Fibroblast of the conjunctiva (primary cell): ENCODE measurements at regions not wholly inside any gene's neighbourhood (a gene's known extent, or its start where the extent isn't known, plus 50 kb on each side); places are given as distances from the start of the nearest gene placed in this dataset.
"Not testable (repeated sequence)": the region's sequence is repeated elsewhere in the genome, so short reads cannot be mapped to it uniquely, and the experiment has no call there.

ENCODE experiments used
- DNase-seq: peaks from one replicate; pipeline ENCODE4 v3.0.0-alpha.2; 2010; ENCODE audit warnings: low read depth

DNA sequence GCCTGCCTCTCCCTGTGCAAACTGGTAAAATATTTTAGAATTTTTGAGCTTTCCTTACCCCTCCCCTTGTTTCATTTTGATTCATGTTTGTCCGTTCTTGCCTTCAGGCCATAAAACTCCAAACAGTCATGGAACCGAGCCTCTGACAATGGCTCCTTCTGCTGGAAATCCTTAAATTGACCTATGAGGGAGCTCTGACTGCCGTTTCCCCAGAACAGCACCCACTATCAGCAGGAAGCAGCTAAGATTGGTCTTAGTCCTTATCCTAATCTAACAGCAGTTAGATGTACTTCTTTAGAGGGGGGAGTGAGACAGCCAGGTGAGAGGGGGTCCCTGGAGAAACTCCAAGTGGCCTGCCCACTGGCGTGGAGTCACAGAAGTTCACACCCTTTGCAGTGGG, 106.7 kb downstream of the FAM174A start:
- no peak for DNase-seq

- DNase-seq, result no peak
Observed at GRCh38 chr5:100643473-100643872, 108.3 kb downstream of the FAM174A start.

- DNase-seq, result no peak
Observed at GRCh38 chr5:100644185-100644584, 109.0 kb downstream of the FAM174A start.

GRCh38 chr5:100644776-100645175, 109.6 kb downstream of the FAM174A start:
- no peak for DNase-seq

GRCh38 chr5:100646011-100646410, 110.8 kb downstream of the FAM174A start:
- DNase-seq, result no peak

DNA sequence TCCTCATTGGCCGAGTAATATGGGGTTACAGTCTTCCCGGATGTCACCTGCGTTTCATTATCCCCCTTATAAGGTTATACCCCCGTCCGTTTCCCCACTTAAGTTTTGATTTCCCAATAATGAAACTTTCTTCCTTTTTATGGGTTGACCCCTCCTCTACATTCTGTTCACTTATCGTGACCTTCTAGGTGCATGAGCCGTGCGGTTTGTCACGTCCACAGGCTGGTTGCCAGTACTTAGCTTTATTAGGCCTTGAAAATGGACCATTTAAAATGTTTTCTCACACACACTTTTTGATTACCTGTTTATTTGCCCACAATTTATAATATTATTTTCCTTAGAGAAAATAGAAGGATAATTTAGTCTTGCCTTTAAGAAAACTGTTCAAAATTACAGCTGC, 111.5 kb downstream of the FAM174A start:
- no peak for DNase-seq

DNA sequence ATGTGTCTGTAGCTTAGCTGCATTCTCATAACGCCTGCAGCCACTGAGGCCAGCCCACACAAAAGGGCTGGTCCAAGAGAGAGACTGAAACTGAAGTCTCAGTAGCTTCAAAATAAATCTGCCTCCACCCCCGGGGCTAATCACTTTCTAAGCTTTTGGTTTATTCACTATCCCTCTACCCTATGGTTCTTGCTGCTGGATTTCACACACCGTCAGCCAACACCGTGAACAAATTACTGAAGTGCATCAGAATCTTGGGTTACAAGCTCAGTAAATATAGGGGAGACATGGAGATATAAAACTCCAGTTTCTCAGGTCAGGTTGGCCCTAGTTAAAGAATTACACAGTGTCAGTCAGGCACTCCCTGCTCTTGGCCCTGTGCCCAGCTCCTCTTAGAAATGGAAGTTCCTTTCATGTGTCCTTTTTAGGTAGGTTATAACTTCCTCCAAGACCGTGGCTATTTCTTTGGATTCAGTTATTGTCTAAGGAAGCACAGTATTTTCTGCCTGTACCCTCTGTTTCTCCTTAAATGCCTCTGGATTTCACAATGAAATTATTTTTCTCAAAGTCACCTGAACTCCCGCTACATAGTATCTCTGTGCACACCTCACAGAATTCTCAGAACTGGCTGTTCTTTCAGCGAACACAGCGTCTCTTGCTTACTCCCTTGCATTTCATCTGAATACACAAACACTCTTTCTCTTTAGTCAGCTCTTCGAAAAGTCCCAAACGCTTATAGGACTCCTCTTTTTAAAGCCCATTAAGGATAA, 112.5 kb downstream of the FAM174A start:
- DNase-seq, result no peak

DNA sequence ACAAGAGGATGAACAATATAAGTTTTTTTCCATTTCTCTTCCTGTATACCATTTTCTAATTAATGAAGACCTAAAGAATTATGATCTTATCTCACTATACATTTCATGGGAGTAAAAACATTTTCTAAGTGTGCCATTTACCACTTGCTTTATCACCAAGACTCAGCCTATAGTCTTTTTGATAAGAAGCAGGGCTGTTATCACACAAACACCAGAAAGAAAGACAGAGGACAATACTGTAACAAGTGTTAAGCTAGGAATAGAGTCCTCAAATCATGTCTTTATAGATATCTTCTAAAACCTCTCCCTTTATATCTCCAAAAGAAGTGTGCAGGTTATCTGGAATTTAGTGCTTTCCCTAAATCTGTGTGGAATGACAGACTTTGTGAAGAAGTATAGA, 119.7 kb downstream of the FAM174A start:
- DNase-seq, result no peak

DNA sequence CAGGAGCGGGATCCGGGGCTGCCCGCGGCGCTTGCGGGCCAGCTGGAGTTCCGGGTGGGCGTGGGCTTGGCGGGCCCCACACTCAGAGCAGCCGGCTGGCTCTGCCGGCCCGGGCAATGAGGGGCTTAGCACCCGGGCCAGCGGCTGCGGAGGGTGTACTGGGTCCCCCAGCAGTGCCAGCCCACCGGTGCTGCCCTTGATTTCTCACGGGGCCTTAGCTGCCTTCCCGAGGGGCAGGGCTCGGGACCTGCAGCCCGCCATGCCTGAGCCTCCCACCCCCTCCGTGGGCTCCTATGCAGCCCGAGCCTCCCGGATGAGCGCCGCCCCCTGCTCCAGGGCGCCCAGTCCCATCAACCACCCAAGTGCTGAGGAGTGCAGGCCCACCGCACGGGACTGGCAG, 121.6 kb downstream of the FAM174A start:
- not testable (repeated sequence) for DNase-seq

GRCh38 chr5:100659080-100659795, 124.1 kb downstream of the FAM174A start:
- DNase-seq, result no peak

DNA sequence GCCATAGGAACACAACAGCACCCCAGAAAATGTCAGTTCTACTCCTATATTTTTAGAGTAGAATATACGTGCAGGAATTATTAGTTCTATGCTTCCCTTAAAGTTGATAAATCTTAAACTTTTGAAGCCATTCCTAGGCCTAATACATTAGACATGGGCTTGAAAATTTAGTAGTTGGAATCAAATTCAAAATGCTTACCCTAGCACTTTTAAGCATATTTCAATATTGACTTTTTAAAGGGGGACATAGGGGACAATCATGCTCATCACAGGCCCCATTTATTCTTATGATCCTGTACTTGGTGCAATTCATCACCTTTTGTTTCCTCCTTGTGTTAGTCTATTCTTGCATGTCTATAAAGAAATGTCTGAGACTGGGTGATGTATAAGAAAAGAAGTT, 129.0 kb downstream of the FAM174A start:
- DNase-seq, result no peak

GRCh38 chr5:100667161-100667630, 132.0 kb downstream of the FAM174A start:
- DNase-seq, result peak; percentile 17

- DNase-seq, result no peak
Observed at GRCh38 chr5:100668511-100668910, 133.3 kb downstream of the FAM174A start.

DNA sequence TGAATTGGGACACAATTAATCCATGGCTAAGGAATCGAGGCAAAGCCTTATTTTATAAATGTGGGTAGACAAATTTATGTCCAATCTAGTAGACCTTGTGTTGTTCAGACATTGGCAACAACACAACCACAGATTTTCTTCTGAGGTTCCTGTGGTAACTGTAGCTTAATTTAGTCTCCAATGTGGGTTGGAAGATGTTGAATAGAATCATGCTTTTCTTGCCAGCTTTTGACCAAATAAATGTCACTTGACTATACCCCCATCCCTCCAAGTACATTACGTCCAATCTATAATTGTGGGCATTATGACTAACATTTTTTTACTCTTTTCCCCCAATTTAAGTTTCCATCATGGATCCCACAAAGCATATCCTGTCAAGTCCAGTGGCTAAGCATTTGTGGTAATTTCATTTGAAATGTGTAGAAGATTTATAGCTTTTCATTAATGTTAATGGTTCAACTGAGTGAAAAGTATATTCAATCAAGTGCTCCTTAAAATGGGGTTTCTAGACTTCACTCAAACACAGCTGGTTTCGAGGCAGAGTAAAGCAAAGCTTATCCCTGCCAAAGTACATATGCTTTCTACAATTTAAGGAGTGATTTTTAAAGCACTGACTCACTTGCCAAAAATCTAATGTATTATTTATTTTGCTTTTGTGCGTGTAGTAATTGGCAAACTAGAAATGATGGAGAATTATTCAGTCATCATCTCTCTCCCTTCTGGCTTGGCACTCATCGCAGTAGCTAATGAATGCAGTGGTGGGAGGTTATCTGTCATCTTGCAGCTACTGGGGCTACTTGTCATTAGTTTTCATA, 141.8 kb downstream of the FAM174A start:
- no peak for DNase-seq

- DNase-seq, result no peak
Observed at GRCh38 chr5:100682625-100683024, 147.5 kb downstream of the FAM174A start.

DNA sequence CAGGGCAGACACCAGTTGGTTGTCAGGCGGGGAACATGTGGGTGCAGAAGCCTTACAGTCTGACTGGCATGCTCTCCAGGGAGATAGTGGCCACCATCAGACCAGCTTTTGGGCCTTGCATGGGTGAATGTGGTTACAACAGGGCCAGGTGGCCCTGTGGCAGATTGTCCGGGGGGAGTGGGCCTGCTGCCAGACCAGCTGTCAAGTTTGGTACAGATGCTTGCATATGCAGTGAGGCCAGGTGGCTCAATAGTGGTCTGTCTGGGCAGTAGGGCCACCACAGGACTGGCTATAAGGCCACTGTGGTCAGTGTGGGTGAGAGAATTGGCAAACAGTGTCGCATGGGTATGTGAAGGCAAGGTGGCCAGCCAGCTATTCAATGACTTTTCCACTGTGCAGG, 148.7 kb downstream of the FAM174A start:
- no peak for DNase-seq

- DNase-seq, result not testable (repeated sequence)
Observed at GRCh38 chr5:100685122-100685521, 149.9 kb downstream of the FAM174A start.

DNA sequence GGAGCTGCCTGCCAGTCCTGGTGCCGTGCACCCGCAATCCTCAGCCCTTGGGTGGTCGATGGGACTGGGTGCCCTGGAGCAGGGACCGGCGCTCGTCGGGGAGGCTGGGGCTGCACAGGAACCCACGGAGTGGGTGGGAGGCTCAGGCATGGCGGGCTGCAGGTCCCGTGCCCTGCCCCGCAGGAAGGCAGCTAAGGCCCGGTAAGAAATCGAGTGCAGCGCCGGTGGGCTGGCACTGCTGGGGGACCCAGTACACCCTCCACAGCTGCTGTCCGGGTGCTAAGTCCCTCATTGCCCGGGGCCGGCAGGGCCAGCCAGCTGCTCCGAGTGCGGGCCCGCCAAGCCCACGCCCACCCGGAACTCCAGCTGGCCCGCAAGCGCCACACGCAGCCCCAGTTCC, 153.7 kb downstream of the FAM174A start:
- DNase-seq, result not testable (repeated sequence)

DNA sequence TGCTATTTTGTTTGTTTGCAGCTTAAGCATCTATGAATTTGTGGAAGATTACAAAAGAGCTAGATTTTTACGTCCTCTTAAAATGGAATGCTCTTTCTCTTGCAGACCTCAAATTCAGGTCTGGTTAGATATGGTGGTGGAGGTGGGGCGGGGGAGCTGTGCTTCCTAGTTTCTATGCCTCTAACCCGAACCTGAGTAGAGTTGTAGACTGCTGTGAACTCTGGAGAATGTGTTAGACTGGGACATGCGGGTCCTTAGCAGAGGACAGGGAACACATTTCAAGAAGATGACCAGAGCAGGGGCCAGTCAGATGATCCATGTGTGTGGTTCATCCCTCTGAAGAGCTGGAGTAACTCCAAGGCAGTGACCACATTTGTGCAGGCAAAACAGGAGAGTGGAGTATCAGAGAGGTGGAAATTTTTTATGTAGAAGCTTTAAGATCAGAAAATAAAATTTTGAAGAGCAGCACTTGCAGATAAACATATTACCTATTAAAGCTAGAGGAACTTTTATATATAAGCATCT, 154.9 kb downstream of the FAM174A start:
- DNase-seq, result no peak

DNA sequence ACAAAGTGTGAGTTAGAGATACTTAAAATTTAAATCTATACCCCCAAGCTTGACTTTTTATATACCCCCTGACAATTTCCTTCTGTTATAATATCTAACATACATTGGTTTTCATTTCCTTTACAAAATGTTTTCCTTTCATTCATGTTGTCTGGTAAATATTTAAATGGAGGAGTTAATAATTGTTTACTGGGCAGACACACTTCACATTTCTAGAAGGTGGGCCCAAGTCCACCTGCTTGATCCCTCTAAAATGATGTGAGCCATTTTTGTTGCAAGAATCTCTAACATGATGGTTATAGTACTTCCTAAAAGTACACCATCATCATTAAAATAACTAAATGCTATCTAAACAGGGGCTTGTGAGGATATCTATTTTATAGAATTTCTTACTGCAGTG, 155.9 kb downstream of the FAM174A start:
- DNase-seq, result no peak

- DNase-seq, result no peak
Observed at GRCh38 chr5:100691548-100691947, 156.4 kb downstream of the FAM174A start.

- DNase-seq, result no peak
Observed at GRCh38 chr5:100693481-100693880, 158.3 kb downstream of the FAM174A start.
